ENCODE measurements at regions not wholly inside any gene's neighbourhood (a gene's known extent, or its start where the extent isn't known, plus 50 kb on each side); places are given as distances from the start of the nearest gene placed in this dataset.

DNA sequence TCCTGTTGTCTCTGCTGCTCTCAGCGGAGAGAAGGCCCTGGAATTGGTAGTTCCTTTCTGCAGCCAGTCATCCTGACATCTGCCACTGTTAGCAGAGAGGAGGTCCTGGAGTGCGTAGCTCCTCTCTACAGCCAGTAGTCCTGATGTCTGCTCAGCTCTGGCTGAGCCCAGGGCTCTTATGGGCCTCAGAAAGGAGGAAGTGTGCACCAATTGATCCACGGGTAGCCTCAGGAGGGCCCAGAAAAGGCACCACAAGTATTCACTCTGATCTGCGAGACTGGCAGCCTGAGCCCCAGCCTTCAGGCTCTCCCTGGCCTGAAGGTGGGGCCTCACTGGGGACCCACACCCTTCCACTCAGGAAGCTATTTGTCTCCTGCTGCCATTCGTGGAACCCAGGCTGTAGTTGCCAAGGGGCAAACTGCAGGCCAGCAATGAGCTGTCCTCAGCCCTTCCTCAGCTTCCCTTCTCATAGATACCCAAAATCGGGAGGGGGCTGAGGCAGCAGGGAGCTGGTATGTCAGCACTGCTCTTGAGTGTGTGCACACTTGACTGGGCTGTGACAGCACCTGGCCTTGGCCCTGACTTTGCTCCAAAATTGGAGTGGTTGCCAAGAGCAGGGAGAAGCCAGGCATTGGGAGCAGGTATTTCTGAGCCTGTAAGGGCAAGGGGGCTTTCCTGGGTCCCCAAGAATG is 1049.5 kb upstream of the ACO1 start:
- no peaks in the 10 kb centered on the region for H4K20me1 ChIP-seq (ENCODE audit: control insufficient read depth, insufficient read depth)
- no peaks in the 10 kb centered on the region for H3K79me2 ChIP-seq (ENCODE audit: control insufficient read depth, insufficient read depth, low read length)
- ATAC-seq (no peak), DNase-seq (ENCODE audit: low read depth, low spot score) (no peak), FAIRE-seq (no peak)
- intact Hi-C loops (cut with micrococcal nuclease; ENCODE audit: unreplicated experiment) (no loop called here), in situ Hi-C loops (cut with MboI) (no loop called here)
- ChIA-PET POLR2A (no interaction called here), RAD21 (ENCODE audit: unreplicated experiment) (interaction anchor here (1.3 kb wide), 1 partner anchor 12 kb away, joined by 3 read pairs; no protein-coding TSS in a partner anchor), CTCF (no interaction called here), SMC1A (ENCODE audit: uncharacterized antibody, unreplicated experiment) (no interaction called here)
- H2AFZ ChIP-seq (ENCODE audit: control insufficient read depth, low read depth, low read length), result no peak overlapping the region
- no peaks in the 10 kb centered on the region for H3K36me3 ChIP-seq (ENCODE audit: control insufficient read depth in 2 of 2, insufficient read depth in 2 of 2, low read length in 1 of 2)
- no peaks in the 10 kb centered on the region; the same call in 2 of the 3 replicates for H3K9me3 ChIP-seq (replicated peaks; ENCODE audit: control insufficient read depth, insufficient read depth, low read length)
- no TSS peak for BruUV-seq (replicated peaks)
- H3K4me2 ChIP-seq (ENCODE audit: control insufficient read depth, insufficient read depth), result no peak overlapping the region
- no peak overlapping the region for H3K27ac ChIP-seq (ENCODE audit: control insufficient read depth, insufficient read depth)
- no peak overlapping the region for H3K4me3 ChIP-seq
- H3K27me3 ChIP-seq (replicated peaks in 1 of 2; ENCODE audit: control insufficient read depth in 2 of 2, insufficient read depth in 2 of 2, low read length in 1 of 2), result no peaks in the 10 kb centered on the region
- H3K9ac ChIP-seq (ENCODE audit: control insufficient read depth, insufficient read depth, low read length), result no peak overlapping the region
- WGBS (ENCODE audit: insufficient coverage, insufficient replicate concordance, low lambda C conversion rate, missing lambda C conversion rate), result 27% methylated on average over 6 of the region's 6 CpGs
- no peaks in the 10 kb centered on the region for H3K4me1 ChIP-seq (ENCODE audit: control insufficient read depth, insufficient read depth, low read length)
- no peak for TF ChIP-seq ZNF622 (IDR thresholded peaks at IDR 0.05)
- TF ChIP-seq ZZZ3 (IDR thresholded peaks at IDR 0.05; ENCODE audit: control insufficient read depth, insufficient read length, low read depth), result no peak
- TF ChIP-seq, protein P1, sequence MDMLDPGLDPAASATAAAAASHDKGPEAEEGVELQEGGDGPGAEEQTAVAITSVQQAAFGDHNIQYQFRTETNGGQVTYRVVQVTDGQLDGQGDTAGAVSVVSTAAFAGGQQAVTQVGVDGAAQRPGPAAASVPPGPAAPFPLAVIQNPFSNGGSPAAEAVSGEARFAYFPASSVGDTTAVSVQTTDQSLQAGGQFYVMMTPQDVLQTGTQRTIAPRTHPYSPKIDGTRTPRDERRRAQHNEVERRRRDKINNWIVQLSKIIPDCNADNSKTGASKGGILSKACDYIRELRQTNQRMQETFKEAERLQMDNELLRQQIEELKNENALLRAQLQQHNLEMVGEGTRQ (IDR thresholded peaks at IDR 0.05; ENCODE audit: borderline replicate concordance, low read depth, low read length), result no peak
- no peak for TF ChIP-seq LARP7 (IDR thresholded peaks at IDR 0.05)
- no peak for TF ChIP-seq SRF (IDR thresholded peaks at IDR 0.05; ENCODE audit: low read depth in 2 of 2, low read length in 2 of 2)
- TF ChIP-seq ZNF274 (IDR thresholded peaks at IDR 0.05; ENCODE audit: insufficient read depth, insufficient read length), result no peak
- TF ChIP-seq BACH1 (IDR thresholded peaks at IDR 0.05; ENCODE audit: borderline replicate concordance), result no peak
- no peak for TF ChIP-seq SMC3 (IDR thresholded peaks at IDR 0.05; ENCODE audit: borderline replicate concordance, low read length)
- TF ChIP-seq, protein P2, sequence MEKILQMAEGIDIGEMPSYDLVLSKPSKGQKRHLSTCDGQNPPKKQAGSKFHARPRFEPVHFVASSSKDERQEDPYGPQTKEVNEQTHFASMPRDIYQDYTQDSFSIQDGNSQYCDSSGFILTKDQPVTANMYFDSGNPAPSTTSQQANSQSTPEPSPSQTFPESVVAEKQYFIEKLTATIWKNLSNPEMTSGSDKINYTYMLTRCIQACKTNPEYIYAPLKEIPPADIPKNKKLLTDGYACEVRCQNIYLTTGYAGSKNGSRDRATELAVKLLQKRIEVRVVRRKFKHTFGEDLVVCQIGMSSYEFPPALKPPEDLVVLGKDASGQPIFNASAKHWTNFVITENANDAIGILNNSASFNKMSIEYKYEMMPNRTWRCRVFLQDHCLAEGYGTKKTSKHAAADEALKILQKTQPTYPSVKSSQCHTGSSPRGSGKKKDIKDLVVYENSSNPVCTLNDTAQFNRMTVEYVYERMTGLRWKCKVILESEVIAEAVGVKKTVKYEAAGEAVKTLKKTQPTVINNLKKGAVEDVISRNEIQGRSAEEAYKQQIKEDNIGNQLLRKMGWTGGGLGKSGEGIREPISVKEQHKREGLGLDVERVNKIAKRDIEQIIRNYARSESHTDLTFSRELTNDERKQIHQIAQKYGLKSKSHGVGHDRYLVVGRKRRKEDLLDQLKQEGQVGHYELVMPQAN (conservative IDR thresholded peaks at IDR 0.05), result no peak
- TF ChIP-seq, protein P3, sequence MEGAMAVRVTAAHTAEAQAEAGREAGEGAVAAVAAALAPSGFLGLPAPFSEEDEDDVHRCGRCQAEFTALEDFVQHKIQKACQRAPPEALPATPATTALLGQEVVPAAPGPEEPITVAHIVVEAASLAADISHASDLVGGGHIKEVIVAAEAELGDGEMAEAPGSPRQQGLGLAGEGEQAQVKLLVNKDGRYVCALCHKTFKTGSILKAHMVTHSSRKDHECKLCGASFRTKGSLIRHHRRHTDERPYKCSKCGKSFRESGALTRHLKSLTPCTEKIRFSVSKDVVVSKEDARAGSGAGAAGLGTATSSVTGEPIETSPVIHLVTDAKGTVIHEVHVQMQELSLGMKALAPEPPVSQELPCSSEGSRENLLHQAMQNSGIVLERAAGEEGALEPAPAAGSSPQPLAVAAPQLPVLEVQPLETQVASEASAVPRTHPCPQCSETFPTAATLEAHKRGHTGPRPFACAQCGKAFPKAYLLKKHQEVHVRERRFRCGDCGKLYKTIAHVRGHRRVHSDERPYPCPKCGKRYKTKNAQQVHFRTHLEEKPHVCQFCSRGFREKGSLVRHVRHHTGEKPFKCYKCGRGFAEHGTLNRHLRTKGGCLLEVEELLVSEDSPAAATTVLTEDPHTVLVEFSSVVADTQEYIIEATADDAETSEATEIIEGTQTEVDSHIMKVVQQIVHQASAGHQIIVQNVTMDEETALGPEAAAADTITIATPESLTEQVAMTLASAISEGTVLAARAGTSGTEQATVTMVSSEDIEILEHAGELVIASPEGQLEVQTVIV (IDR thresholded peaks at IDR 0.05; ENCODE audit: borderline replicate concordance, partially characterized antibody), result no peak
- TF ChIP-seq CBX3 (IDR thresholded peaks at IDR 0.05; ENCODE audit: borderline replicate concordance, low read depth), result no peak
- no peak for TF ChIP-seq NR2C1 (IDR thresholded peaks at IDR 0.05)
